GM19397 (cell line): ENCODE measurements at regions not wholly inside any gene's neighbourhood (a gene's known extent, or its start where the extent isn't known, plus 50 kb on each side); places are given as distances from the start of the nearest gene placed in this dataset.
A peak's percentile ranks its signal among the peaks of the same experiment; 100 is the strongest.

ENCODE experiments used
- ATAC-seq: cut with Tn5 transposase; IDR thresholded peaks from one replicate; pipeline ENCODE4 v1.9.1; 2021; ENCODE audit warnings: mild to moderate bottlenecking, moderate library complexity; ENCODE audit not compliant: unreplicated experiment

GRCh38 chr11:104830508-104830907 is 67.8 kb downstream of the CASP12 start:
- ATAC-seq: no peak

- ATAC-seq: no peak
Measured at GRCh38 chr11:104830080-104830479, 68.2 kb downstream of the CASP12 start.

- no peak for ATAC-seq
Measured at GRCh38 chr11:104826772-104827171, 71.5 kb downstream of the CASP12 start.

- no peak for ATAC-seq
Measured at GRCh38 chr11:104823657-104824056, 74.6 kb downstream of the CASP12 start.

- ATAC-seq: no peak
Measured at GRCh38 chr11:104820431-104820830, 77.8 kb downstream of the CASP12 start.

GRCh38 chr11:104819603-104820002 is 78.7 kb downstream of the CASP12 start:
- no peak for ATAC-seq

- no peak for ATAC-seq
Measured at GRCh38 chr11:104819107-104819506, 79.2 kb downstream of the CASP12 start.

- no peak for ATAC-seq
Measured at GRCh38 chr11:104817973-104818372, 80.3 kb downstream of the CASP12 start.

GRCh38 chr11:104813532-104813931 is 84.7 kb downstream of the CASP12 start:
- ATAC-seq: no peak

- ATAC-seq: no peak
Measured at GRCh38 chr11:104812103-104812788, 86.0 kb downstream of the CASP12 start.

- ATAC-seq: no peak
Measured at GRCh38 chr11:104803776-104804175, 94.5 kb downstream of the CASP12 start.

GRCh38 chr11:104799251-104799650 is 99.0 kb downstream of the CASP12 start:
- peak; percentile 82 for ATAC-seq

GRCh38 chr11:104798789-104799188 is 99.5 kb downstream of the CASP12 start:
- no peak for ATAC-seq

GRCh38 chr11:104796301-104796700 is 102.0 kb downstream of the CASP12 start:
- ATAC-seq: no peak

- no peak for ATAC-seq
Measured at GRCh38 chr11:104795501-104796213, 102.6 kb downstream of the CASP12 start.

GRCh38 chr11:104792861-104793260 is 105.4 kb downstream of the CASP12 start:
- ATAC-seq: no peak

- ATAC-seq: no peak
Measured at GRCh38 chr11:104791896-104792295, 106.4 kb downstream of the CASP12 start.

GRCh38 chr11:104784684-104785460 is 113.4 kb downstream of the CASP12 start:
- ATAC-seq: no peak

- no peak for ATAC-seq
Measured at GRCh38 chr11:104783241-104783640, 115.0 kb downstream of the CASP12 start.

- no peak for ATAC-seq
Measured at GRCh38 chr11:104782377-104782754, 115.9 kb downstream of the CASP12 start.

GRCh38 chr11:104781719-104782376 is 116.4 kb downstream of the CASP12 start:
- ATAC-seq: no peak
